ENCODE measurements at regions not wholly inside any gene's neighbourhood (a gene's known extent, or its start where the extent isn't known, plus 50 kb on each side); places are given as distances from the start of the nearest gene placed in this dataset.
"Not testable (repeated sequence)": the region's sequence is repeated elsewhere in the genome, so short reads cannot be mapped to it uniquely, and the experiment has no call there.

GRCh38 chr13:84641491-84641890 is 759.2 kb upstream of the SLITRK1 start:
- DNase-seq, result no peak

- no peak for DNase-seq
Observed at GRCh38 chr13:84640691-84641090, 758.4 kb upstream of the SLITRK1 start.

GRCh38 chr13:84630476-84630875 is 748.2 kb upstream of the SLITRK1 start:
- no peak for DNase-seq

DNA sequence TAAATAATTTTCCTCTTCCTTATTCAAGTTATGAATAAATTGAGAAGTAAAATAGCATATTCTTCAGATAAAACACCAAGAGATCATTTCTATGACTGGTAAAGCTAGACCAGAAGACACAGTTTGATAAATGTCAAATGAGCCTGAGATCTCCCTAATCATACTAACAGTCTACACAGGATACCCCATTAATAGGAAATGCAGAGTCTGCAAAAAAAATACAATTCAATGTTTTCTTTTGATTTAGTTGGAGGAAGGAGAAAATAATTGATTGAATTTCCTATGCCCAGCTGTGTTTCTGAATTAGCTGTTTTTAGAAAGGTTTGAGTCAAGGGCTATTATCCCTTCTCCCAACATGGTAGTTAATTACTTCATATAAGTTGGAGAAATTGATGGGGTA is 734.6 kb upstream of the SLITRK1 start:
- no peak for DNase-seq

DNA sequence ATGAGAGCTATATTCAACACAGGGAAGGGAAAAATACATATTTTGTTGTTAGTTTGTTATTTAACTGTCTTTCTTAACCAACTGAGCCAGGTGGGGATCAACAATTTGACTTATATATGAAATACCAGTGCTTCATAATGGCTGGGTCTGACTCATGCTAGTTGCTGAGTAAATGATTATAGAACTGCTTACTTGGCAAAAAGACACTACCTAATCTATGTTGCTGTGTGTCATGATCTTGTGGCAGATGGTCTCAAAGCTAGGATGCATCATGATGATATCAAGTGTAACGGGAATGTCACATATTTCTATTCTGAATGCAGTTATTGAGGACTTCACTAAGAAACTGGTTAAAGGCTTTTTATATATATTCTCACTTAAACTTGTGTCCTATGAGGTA is 727.4 kb upstream of the SLITRK1 start:
- peak; percentile 69 for DNase-seq

- peak; percentile 48 for DNase-seq
Observed at GRCh38 chr13:84607261-84608013, 725.2 kb upstream of the SLITRK1 start.

DNA sequence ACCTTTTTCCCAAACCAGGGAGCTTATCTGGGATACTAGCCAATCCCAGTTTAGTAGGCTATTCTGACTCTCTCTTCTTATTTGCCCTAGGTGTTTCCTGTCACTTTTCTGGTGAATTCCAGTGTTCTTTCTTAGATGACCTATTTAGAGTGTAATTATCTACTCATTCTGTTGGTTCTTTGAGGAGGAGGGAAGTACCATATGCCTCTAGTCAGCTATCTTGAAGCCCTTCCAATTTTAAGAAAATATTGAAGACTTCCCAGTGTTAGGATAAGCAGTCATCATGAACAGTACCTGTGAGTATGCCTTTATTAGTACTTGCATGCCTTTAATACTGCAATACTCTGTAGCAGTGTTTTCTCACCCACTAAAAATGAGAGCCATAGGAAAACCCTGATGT is 724.3 kb upstream of the SLITRK1 start:
- DNase-seq, result no peak

- no peak for DNase-seq
Observed at GRCh38 chr13:84605927-84606326, 723.7 kb upstream of the SLITRK1 start.

GRCh38 chr13:84591444-84591843 is 709.2 kb upstream of the SLITRK1 start:
- DNase-seq, result no peak

GRCh38 chr13:84590663-84591062 is 708.4 kb upstream of the SLITRK1 start:
- DNase-seq, result no peak

- DNase-seq, result no peak
Observed at GRCh38 chr13:84588023-84588422, 705.7 kb upstream of the SLITRK1 start.

GRCh38 chr13:84579901-84580300 is 697.6 kb upstream of the SLITRK1 start:
- DNase-seq, result not testable (repeated sequence)

GRCh38 chr13:84574851-84575250 is 692.6 kb upstream of the SLITRK1 start:
- DNase-seq, result no peak

GRCh38 chr13:84571264-84571663 is 689.0 kb upstream of the SLITRK1 start:
- no peak for DNase-seq

GRCh38 chr13:84570831-84571230 is 688.6 kb upstream of the SLITRK1 start:
- DNase-seq, result no peak

DNA sequence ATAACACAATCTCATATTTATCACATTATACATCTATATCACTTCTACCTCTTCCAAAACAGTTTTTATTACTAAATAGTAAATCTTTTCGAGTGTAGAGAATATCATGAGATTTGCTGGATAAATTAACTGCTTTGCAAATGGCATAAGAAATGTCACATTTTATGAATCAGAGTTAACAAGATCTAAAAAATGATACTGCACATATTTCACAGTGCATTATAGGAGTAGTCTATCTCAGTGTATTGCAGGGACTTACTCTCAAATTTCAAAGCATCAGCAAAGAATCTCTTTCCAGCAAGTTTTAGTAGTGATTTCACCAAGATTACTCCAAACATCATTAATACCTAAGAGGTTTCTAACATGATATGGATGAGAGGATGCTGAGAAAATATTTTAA is 687.1 kb upstream of the SLITRK1 start:
- DNase-seq, result no peak

DNA sequence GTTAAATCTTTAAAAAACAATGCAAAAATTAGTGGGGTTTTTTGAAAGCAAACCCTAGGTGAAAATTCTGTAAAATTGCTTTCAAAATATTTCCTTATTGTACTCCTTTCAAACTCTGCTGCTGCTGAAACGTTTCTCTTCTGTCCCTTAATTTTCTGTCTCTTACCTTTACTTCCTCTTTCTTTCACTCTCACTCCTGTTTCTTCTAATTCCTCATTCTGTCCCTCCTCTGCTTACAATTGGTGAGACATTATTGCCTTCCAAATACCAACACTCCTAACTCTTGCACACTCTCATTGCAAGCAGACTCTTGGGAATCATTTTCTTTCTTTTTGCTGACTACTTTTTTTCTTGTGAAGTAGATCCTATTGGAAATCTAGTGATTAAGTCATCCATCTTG is 685.6 kb upstream of the SLITRK1 start:
- DNase-seq, result no peak

- no peak for DNase-seq
Observed at GRCh38 chr13:84566780-84567179, 684.5 kb upstream of the SLITRK1 start.

DNA sequence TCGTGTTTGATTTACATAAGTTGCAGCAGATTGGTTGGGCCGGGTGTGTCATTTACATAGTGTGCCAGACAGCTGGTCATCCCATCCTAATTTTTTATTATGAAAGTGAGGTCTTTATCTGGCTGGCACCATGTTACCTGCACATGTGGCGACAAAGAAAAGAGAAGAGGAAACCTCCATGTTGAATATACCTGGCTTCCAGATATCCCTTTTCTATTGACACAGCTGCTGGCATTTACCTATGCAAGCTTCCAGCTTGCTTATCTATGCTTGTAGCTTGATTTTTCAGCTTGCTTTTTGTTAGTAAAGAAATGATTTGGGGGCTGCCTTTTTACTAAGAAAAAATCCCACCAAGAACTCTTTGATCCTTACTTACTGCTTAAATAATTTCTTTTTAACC is 681.3 kb upstream of the SLITRK1 start:
- DNase-seq, result no peak

- no peak for DNase-seq
Observed at GRCh38 chr13:84553227-84553626, 671.0 kb upstream of the SLITRK1 start.

GRCh38 chr13:84543962-84544361 is 661.7 kb upstream of the SLITRK1 start:
- DNase-seq, result no peak

GRCh38 chr13:84542348-84542747 is 660.1 kb upstream of the SLITRK1 start:
- DNase-seq, result no peak

- no peak for DNase-seq
Observed at GRCh38 chr13:84536906-84537305, 654.6 kb upstream of the SLITRK1 start.

GRCh38 chr13:84528408-84529070 is 646.3 kb upstream of the SLITRK1 start:
- no peak for DNase-seq

GRCh38 chr13:84525865-84526264 is 643.6 kb upstream of the SLITRK1 start:
- DNase-seq, result no peak
